ENCODE measurements at regions not wholly inside any gene's neighbourhood (a gene's known extent, or its start where the extent isn't known, plus 50 kb on each side); places are given as distances from the start of the nearest gene placed in this dataset.

GRCh38 chr5:98069876-98070512, 703.5 kb upstream of the RGMB start:
- TF ChIP-seq TAF1 (IDR thresholded peaks at IDR 0.05; ENCODE audit: borderline replicate concordance, low read depth, low read length): no peak
- no peak for TF ChIP-seq POLR2AphosphoS5 (IDR thresholded peaks at IDR 0.05; ENCODE audit: low read depth, low read length)

All from GM12892 (cell line).